ENCODE measurements at regions not wholly inside any gene's neighbourhood (a gene's known extent, or its start where the extent isn't known, plus 50 kb on each side); places are given as distances from the start of the nearest gene placed in this dataset.

GRCh38 chr4:96164814-96165351 is 325.0 kb downstream of the PDHA2 start:
- in situ Hi-C loops (cut with HindIII; ENCODE audit: low sequenced_read_pairs): no loop called here

- in situ Hi-C loops (cut with HindIII; ENCODE audit: low sequenced_read_pairs): no loop called here
Observed at GRCh38 chr4:96166806-96167205, 326.9 kb downstream of the PDHA2 start.

- in situ Hi-C loops (cut with HindIII; ENCODE audit: low sequenced_read_pairs): no loop called here
Observed at GRCh38 chr4:96170198-96170597, 330.3 kb downstream of the PDHA2 start.

- in situ Hi-C loops (cut with HindIII; ENCODE audit: low sequenced_read_pairs): no loop called here
Observed at GRCh38 chr4:96173756-96174155, 333.9 kb downstream of the PDHA2 start.

- in situ Hi-C loops (cut with HindIII; ENCODE audit: low sequenced_read_pairs): loop anchor here (5.0 kb wide), 1 partner anchor 44 kb away; no protein-coding TSS in a partner anchor
Observed at GRCh38 chr4:96175871-96176270, 336.0 kb downstream of the PDHA2 start.

- in situ Hi-C loops (cut with HindIII; ENCODE audit: low sequenced_read_pairs): no loop called here
Observed at GRCh38 chr4:96183611-96184010, 343.7 kb downstream of the PDHA2 start.

- in situ Hi-C loops (cut with HindIII; ENCODE audit: low sequenced_read_pairs): no loop called here
Observed at GRCh38 chr4:96186593-96186992, 346.7 kb downstream of the PDHA2 start.

GRCh38 chr4:96189761-96190160 is 349.9 kb downstream of the PDHA2 start:
- in situ Hi-C loops (cut with HindIII; ENCODE audit: low sequenced_read_pairs): no loop called here

- in situ Hi-C loops (cut with HindIII; ENCODE audit: low sequenced_read_pairs): no loop called here
Observed at GRCh38 chr4:96193061-96193460, 353.2 kb downstream of the PDHA2 start.

- in situ Hi-C loops (cut with HindIII; ENCODE audit: low sequenced_read_pairs): no loop called here
Observed at GRCh38 chr4:96194993-96195392, 355.1 kb downstream of the PDHA2 start.

GRCh38 chr4:96205143-96205936 is 365.4 kb downstream of the PDHA2 start:
- in situ Hi-C loops (cut with HindIII; ENCODE audit: low sequenced_read_pairs): no loop called here

- in situ Hi-C loops (cut with HindIII; ENCODE audit: low sequenced_read_pairs): no loop called here
Observed at GRCh38 chr4:96227515-96227914, 387.6 kb downstream of the PDHA2 start.

GRCh38 chr4:96228463-96228862 is 388.6 kb downstream of the PDHA2 start:
- in situ Hi-C loops (cut with HindIII; ENCODE audit: low sequenced_read_pairs): no loop called here

- in situ Hi-C loops (cut with HindIII; ENCODE audit: low sequenced_read_pairs): no loop called here
Observed at GRCh38 chr4:96240041-96240440, 400.1 kb downstream of the PDHA2 start.

GRCh38 chr4:96241819-96242218 is 401.9 kb downstream of the PDHA2 start:
- in situ Hi-C loops (cut with HindIII; ENCODE audit: low sequenced_read_pairs): no loop called here

GRCh38 chr4:96247096-96247495 is 407.2 kb downstream of the PDHA2 start:
- in situ Hi-C loops (cut with HindIII; ENCODE audit: low sequenced_read_pairs): no loop called here

- in situ Hi-C loops (cut with HindIII; ENCODE audit: low sequenced_read_pairs): no loop called here
Observed at GRCh38 chr4:96248225-96248624, 408.3 kb downstream of the PDHA2 start.

GRCh38 chr4:96260064-96260682 is 420.3 kb downstream of the PDHA2 start:
- in situ Hi-C loops (cut with HindIII; ENCODE audit: low sequenced_read_pairs): no loop called here

- in situ Hi-C loops (cut with HindIII; ENCODE audit: low sequenced_read_pairs): no loop called here
Observed at GRCh38 chr4:96262057-96262456, 422.2 kb downstream of the PDHA2 start.

- in situ Hi-C loops (cut with HindIII; ENCODE audit: low sequenced_read_pairs): no loop called here
Observed at GRCh38 chr4:96263291-96263690, 423.4 kb downstream of the PDHA2 start.

GRCh38 chr4:96264941-96265463 is 425.1 kb downstream of the PDHA2 start:
- in situ Hi-C loops (cut with HindIII; ENCODE audit: low sequenced_read_pairs): no loop called here

GRCh38 chr4:96293806-96294205 is 453.9 kb downstream of the PDHA2 start:
- in situ Hi-C loops (cut with HindIII; ENCODE audit: low sequenced_read_pairs): no loop called here
